Activated CD4-positive, alpha-beta T cell treated with anti-CD3 and anti-CD28 coated beads for 48 hours (primary cell): ENCODE measurements at regions not wholly inside any gene's neighbourhood (a gene's known extent, or its start where the extent isn't known, plus 50 kb on each side); places are given as distances from the start of the nearest gene placed in this dataset.

Experiments used
- DNase-seq: peaks from one replicate; pipeline ENCODE4 v3.0.0-alpha.2; 2020

GRCh38 chr18:47593744-47594472 is 336.6 kb downstream of the SMAD2 start:
- no peak for DNase-seq

- DNase-seq = no peak
Measured at GRCh38 chr18:47591429-47591828, 339.0 kb downstream of the SMAD2 start.

- no peak for DNase-seq
Measured at GRCh38 chr18:47587587-47587986, 336.1 kb upstream of the SKOR2 start.

- DNase-seq = no peak
Measured at GRCh38 chr18:47586418-47587070, 335.1 kb upstream of the SKOR2 start.

- no peak for DNase-seq
Measured at GRCh38 chr18:47585914-47586313, 334.5 kb upstream of the SKOR2 start.

GRCh38 chr18:47585136-47585535 is 333.7 kb upstream of the SKOR2 start:
- no peak for DNase-seq

- no peak for DNase-seq
Measured at GRCh38 chr18:47582093-47582492, 330.6 kb upstream of the SKOR2 start.

- DNase-seq = no peak
Measured at GRCh38 chr18:47577520-47577919, 326.1 kb upstream of the SKOR2 start.

- no peak for DNase-seq
Measured at GRCh38 chr18:47574966-47575365, 323.5 kb upstream of the SKOR2 start.

- no peak for DNase-seq
Measured at GRCh38 chr18:47571957-47572356, 320.5 kb upstream of the SKOR2 start.

GRCh38 chr18:47566809-47567208 is 315.3 kb upstream of the SKOR2 start:
- no peak for DNase-seq

GRCh38 chr18:47560723-47561715 is 309.6 kb upstream of the SKOR2 start:
- DNase-seq = no peak

- no peak for DNase-seq
Measured at GRCh38 chr18:47558110-47558750, 306.8 kb upstream of the SKOR2 start.

- no peak for DNase-seq
Measured at GRCh38 chr18:47557160-47557559, 305.7 kb upstream of the SKOR2 start.

GRCh38 chr18:47552783-47553182 is 301.3 kb upstream of the SKOR2 start:
- DNase-seq = no peak

GRCh38 chr18:47550611-47551010 is 299.2 kb upstream of the SKOR2 start:
- no peak for DNase-seq

GRCh38 chr18:47549021-47549540 is 297.6 kb upstream of the SKOR2 start:
- no peak for DNase-seq

GRCh38 chr18:47547539-47548202 is 296.2 kb upstream of the SKOR2 start:
- no peak for DNase-seq

- no peak for DNase-seq
Measured at GRCh38 chr18:47545613-47546012, 294.2 kb upstream of the SKOR2 start.

- no peak for DNase-seq
Measured at GRCh38 chr18:47543080-47543479, 291.6 kb upstream of the SKOR2 start.

- DNase-seq = no peak
Measured at GRCh38 chr18:47542551-47542950, 291.1 kb upstream of the SKOR2 start.

- no peak for DNase-seq
Measured at GRCh38 chr18:47531717-47532116, 280.3 kb upstream of the SKOR2 start.
